ENCODE measurements at regions not wholly inside any gene's neighbourhood (a gene's known extent, or its start where the extent isn't known, plus 50 kb on each side); places are given as distances from the start of the nearest gene placed in this dataset.

GRCh38 chr3:175896655-175897054 lies 1037.5 kb downstream of the NAALADL2 start:
- no peak for TF ChIP-seq CTCF (conservative IDR thresholded peaks at IDR 0.05; ENCODE audit: low read depth, low read length)
- TF ChIP-seq EZH2 (IDR thresholded peaks at IDR 0.05; ENCODE audit: borderline replicate concordance, low read depth, low read length, poor library complexity, severe bottlenecking) = no peak
- no peak for DNase-seq (ENCODE audit: low spot score)
- Histone ChIP-seq H3K36me3 (ENCODE audit: insufficient read depth, low read length, poor library complexity, severe bottlenecking) (no peaks in the 10 kb centered on the region), H3K4me3 (ENCODE audit: low read depth, low read length, poor library complexity, severe bottlenecking) (no peak overlapping the region), H3K4me1 (ENCODE audit: insufficient read depth, low read length, poor library complexity, severe bottlenecking) (no peaks in the 10 kb centered on the region), H3K9me3 (ENCODE audit: low read depth, low read length, poor library complexity, severe bottlenecking) (no peaks in the 10 kb centered on the region), H3K27me3 (replicated peaks; ENCODE audit: insufficient read depth, low read depth, low read length, poor library complexity) (no peaks in the 10 kb centered on the region), H3K27ac (ENCODE audit: low read depth, low read length, poor library complexity, severe bottlenecking) (no peak overlapping the region)
- intact Hi-C loops (cut with micrococcal nuclease; ENCODE audit: unreplicated experiment) = no loop called here
- BruUV-seq (replicated peaks) = no TSS peak
- CTCF ChIA-PET = no interaction called here
- POLR2A ChIA-PET (ENCODE audit: low non-redundant PET) = no interaction called here

- BruUV-seq (replicated peaks) = no TSS peak
- Histone ChIP-seq H3K36me3 (ENCODE audit: insufficient read depth, low read length, poor library complexity, severe bottlenecking) (no peaks in the 10 kb centered on the region), H3K4me3 (ENCODE audit: low read depth, low read length, poor library complexity, severe bottlenecking) (no peak overlapping the region), H3K4me1 (ENCODE audit: insufficient read depth, low read length, poor library complexity, severe bottlenecking) (no peaks in the 10 kb centered on the region), H3K27ac (ENCODE audit: low read depth, low read length, poor library complexity, severe bottlenecking) (no peak overlapping the region), H3K9me3 (ENCODE audit: low read depth, low read length, poor library complexity, severe bottlenecking) (no peaks in the 10 kb centered on the region), H3K27me3 (replicated peaks; ENCODE audit: insufficient read depth, low read depth, low read length, poor library complexity) (no peaks in the 10 kb centered on the region)
- POLR2A ChIA-PET (ENCODE audit: low non-redundant PET) = no interaction called here
- intact Hi-C loops (cut with micrococcal nuclease; ENCODE audit: unreplicated experiment) = no loop called here
- no peak for DNase-seq (ENCODE audit: low spot score)
- CTCF ChIA-PET = no interaction called here
- TF ChIP-seq CTCF (conservative IDR thresholded peaks at IDR 0.05; ENCODE audit: low read depth, low read length) = no peak
- TF ChIP-seq EZH2 (IDR thresholded peaks at IDR 0.05; ENCODE audit: borderline replicate concordance, low read depth, low read length, poor library complexity, severe bottlenecking) = no peak
Measured at GRCh38 chr3:175895731-175896130, 1036.6 kb downstream of the NAALADL2 start.

- POLR2A ChIA-PET (ENCODE audit: low non-redundant PET) = no interaction called here
- TF ChIP-seq CTCF (conservative IDR thresholded peaks at IDR 0.05; ENCODE audit: low read depth, low read length) = no peak
- CTCF ChIA-PET = no interaction called here
- Histone ChIP-seq H3K9me3 (ENCODE audit: low read depth, low read length, poor library complexity, severe bottlenecking) (no peaks in the 10 kb centered on the region), H3K27ac (ENCODE audit: low read depth, low read length, poor library complexity, severe bottlenecking) (no peak overlapping the region), H3K27me3 (replicated peaks; ENCODE audit: insufficient read depth, low read depth, low read length, poor library complexity) (no peaks in the 10 kb centered on the region), H3K4me1 (ENCODE audit: insufficient read depth, low read length, poor library complexity, severe bottlenecking) (no peaks in the 10 kb centered on the region), H3K4me3 (ENCODE audit: low read depth, low read length, poor library complexity, severe bottlenecking) (no peak overlapping the region), H3K36me3 (ENCODE audit: insufficient read depth, low read length, poor library complexity, severe bottlenecking) (no peaks in the 10 kb centered on the region)
- intact Hi-C loops (cut with micrococcal nuclease; ENCODE audit: unreplicated experiment) = loop anchor here (2.0 kb wide), 1 partner anchor 33 kb away; no protein-coding TSS in a partner anchor
- DNase-seq (ENCODE audit: low spot score) = no peak
- no TSS peak for BruUV-seq (replicated peaks)
Measured at GRCh38 chr3:175893566-175893965, 1034.4 kb downstream of the NAALADL2 start.
